HG02588 (cell line): ENCODE measurements at regions not wholly inside any gene's neighbourhood (a gene's known extent, or its start where the extent isn't known, plus 50 kb on each side); places are given as distances from the start of the nearest gene placed in this dataset.
"Not testable (repeated sequence)": the region's sequence is repeated elsewhere in the genome, so short reads cannot be mapped to it uniquely, and the experiment has no call there.

Experiments used
- ATAC-seq: cut with Tn5 transposase; IDR thresholded peaks from one replicate; pipeline ENCODE4 v1.9.1; 2021; ENCODE audit warnings: mild to moderate bottlenecking, moderate library complexity; ENCODE audit not compliant: unreplicated experiment

DNA sequence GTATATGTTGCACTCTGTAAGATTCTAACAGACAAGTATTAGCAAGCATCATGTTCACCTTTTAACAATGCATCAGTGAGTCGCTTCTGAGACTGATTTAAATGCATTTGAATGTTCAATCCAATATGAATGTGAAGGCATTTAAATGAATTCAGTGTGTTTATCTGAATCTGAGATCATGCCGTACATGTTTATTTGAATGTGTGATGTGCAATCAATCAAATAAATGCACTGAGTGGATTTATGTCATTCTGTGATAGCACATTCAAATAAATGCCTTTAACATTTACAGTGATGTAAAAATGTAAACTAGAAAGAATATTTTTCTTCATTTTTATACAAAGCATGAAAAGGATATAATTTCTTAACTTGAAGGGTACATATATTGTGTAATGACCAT lies 1063.5 kb upstream of the NUDT12 start:
- ATAC-seq, result no peak

DNA sequence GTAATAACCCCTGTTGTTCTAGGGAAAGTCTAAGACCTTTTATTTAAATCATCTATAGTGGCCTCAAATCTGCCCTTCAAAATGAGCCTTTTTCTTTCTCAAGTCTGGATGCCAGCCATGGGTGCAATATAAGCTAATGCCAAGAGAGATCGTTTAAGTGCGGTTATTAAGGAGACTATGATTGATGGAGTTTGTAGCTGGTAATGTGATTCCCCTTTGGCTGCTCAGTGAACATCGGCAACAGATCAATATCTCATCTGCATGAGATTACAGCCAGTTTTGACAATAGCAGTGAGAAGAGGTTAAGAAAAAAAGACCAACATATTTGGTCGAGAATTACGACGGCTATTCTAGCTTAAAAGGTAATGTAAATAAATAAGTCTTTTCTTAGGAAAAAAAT lies 1049.4 kb upstream of the NUDT12 start:
- no peak for ATAC-seq

DNA sequence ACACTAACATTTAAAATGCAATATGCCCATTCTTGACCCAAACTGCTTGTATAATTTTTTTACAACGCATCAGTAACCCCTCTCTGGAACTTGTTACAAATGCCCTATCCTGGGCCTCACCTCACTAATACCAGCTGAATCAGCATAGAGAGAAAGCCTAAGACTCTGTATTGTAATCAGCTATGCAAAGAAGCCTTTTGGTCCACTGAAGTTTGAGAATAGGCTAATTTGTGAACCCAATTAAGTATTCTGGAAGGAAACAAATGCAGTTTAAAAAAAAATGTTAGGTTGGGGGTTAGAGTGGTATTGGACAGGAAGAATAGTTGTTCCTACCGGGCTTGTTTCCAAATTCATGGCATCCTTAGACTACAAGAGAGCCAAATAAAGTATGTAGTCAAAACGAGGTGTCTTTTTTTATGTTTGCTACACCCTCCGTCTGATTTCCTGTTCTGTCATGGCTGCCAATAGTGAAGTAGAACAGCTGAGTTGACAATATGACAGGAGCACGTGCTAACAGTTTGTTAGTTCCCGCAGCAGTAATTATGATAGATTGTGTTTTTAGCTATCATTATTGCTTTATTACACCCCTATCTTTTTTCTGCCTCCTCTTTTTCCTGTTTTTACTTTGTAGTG lies 1048.7 kb upstream of the NUDT12 start:
- ATAC-seq, result no peak

DNA sequence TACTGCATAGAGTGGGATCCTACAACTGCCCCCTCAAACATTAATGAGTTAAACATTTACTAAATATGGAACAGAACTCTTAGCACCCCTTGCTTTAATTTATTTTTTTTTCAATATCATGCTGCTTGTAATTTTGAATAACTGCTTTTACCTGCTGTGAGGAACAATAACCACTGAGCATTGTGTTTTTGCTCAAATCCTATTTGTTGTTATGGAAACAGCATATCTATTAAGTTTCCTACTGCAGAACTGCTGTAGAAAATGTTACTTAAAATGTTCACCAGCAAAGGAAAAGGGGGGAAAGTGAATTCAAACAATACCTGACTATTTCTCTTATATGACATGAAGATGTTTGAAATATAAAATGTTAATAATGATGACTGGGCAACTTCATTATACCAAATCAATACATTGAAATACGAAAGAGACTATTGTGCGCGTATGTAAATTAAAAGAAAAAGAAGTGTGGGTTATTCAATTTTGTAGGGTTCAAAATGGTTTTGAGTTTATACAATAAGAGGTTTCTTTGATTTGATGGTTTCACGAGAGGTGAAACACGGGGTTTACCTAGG lies 1043.8 kb upstream of the NUDT12 start:
- no peak for ATAC-seq

DNA sequence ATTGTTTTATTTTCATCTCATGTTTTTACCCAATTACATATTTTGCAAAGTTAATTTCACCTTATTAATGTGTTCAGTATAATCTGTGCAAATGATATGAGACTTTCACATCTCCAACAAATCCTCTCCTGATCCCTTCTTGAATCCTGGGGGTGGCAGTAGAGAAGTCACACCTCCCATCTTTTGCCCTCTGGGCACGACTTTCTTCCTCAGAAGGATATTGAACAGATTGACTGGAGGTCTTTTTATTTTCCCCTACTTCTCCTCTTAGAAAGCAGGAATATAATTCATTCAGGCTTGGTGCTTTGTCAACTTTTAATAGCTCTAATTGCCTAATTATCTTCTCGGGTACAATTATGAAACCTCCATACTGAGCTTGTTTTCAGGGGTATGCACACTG lies 1037.1 kb upstream of the NUDT12 start:
- ATAC-seq, result no peak

DNA sequence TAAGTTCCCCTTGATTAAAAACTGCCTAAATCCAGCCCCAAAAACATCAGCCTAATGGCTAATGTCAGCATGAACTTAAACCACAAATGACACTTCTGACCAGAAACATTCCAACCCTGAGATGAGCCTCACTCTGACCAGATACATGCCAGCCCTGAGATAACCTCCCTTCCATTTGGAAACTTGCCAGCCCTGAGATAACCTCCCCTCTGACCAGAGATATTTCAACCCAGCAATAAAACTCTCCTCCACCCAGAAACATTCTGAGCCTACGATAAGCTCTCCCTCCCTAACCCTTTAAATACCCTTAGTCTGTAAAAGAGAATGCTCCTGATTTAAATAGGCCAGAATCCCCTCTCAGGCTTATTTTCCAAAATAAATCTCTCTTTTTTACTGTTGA lies 1035.7 kb upstream of the NUDT12 start:
- ATAC-seq, result no peak

DNA sequence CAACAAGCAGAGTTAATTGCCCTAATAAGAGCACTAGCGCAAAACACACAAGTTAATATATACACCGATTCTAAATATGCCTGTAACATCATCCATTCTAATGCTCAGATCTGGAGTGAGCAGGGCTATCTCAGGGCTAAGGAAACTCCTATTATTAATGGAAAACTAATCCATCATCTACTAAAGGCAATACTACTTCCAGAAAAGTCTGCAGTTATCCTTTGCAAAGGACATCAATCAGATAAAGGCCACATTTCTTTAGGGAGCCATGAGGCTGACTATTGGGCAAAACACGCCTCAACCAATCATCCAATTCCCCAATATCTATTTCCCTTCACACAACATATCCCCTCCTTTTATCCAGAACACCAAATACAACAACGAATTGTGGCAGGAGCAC lies 1032.3 kb upstream of the NUDT12 start:
- no peak for ATAC-seq

DNA sequence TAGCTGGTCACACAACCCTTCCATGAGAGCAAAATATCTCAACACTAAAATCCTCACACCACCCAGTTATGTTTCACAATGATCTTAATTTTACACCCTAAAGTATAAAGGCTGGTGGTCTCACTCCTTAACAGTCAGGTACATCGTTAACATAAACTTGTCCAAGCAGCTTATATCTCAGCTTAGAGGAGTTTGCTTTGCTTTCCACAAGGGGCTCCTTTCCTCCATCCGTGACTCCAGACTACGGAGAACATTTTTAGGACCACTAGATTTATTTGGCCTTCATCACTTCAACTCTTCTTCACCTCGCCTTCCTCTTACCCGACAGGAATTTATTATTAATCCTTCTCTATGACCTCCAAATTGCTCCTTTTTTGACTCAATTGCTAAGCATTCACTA lies 1014.1 kb upstream of the NUDT12 start:
- ATAC-seq, result no peak

DNA sequence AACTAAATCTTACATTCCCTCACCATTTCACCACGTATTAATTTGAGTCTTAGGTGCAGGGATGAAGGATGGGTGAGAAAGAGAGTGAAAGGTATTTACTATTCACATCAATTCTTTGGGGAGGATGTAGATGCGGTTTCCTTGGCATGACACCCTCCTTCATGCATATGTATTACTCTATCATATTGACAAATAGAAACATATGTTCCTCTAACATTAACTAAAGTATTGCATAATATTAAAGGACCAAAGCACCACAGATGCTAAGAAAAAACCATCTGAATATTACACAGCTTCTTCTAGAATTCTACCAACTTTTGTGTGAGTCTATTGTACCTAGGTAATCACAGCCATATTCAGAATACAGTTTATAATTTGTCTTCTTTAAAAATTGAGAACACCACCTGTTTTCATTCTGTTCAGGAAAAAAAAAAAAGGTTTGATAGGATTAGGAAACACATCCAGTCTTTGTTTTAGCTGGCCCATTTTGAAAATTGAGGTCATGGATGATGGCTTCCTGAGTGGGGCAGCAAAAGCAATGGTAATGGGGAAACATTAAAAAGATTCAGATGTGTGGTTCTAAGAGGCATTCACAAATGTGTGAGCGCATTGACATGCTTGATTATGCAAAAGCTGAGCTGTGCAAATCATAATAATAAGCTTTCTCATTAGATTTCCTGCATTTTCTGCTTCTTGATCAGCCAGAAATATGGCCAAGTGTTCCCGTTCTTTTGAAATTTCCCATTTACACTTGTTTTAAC lies 1011.5 kb upstream of the NUDT12 start:
- no peak for ATAC-seq

DNA sequence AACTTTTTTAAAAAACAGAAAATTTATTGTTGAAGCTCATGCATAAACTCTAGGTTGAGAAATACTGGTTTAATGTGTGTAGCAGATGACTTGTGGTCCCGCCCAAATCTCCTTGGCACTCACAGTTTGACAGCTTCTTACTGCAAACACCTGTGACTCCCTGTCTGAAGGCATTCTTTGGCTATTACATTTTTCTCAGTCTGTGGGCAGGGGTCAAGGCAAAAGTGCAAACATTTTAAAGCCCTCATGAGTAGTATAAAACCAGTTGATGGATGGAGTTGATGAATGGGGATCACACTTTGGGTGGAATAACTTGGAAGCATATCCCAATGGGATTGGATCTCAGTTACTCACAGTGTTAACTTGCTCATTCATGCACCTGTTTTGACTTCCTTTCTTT lies 1007.0 kb upstream of the NUDT12 start:
- no peak for ATAC-seq

DNA sequence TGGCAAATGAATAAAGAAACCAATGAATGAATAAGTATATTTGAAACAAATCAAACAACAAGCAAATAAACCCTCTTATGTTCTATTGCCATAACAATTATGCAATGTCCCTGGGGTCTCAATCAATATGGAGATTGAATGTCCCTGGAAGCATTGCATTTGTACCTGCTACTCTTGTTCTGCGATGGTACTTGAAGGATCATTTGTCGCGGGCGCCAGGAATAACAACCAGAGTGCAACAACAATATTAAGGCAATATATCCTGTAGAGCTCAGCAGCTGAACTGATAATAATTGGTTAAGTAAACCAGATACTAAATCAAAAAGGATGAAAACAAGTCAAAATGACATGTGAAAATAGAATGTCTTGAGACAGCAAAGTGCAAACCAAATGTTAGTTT lies 1001.9 kb upstream of the NUDT12 start:
- ATAC-seq, result no peak

DNA sequence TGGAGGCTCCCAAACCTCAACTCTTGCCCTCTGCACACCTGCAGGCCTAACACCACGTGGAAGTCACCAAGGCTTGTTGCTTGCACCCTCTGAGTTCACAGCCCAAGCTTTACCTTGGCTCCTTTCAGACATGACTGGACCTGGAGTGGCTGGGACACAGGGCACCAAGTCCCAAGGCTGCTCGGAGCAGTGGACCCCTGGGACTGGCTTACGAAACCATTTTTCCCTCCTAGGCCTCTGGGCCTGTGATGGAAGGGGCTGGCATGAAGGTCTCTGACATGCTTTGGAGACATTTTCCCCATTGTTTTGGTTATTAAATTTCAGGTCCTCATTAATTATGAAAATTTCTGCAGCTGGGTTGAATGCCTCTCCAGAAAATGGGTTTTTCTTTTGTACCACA lies 994.4 kb upstream of the NUDT12 start:
- ATAC-seq, result no peak

DNA sequence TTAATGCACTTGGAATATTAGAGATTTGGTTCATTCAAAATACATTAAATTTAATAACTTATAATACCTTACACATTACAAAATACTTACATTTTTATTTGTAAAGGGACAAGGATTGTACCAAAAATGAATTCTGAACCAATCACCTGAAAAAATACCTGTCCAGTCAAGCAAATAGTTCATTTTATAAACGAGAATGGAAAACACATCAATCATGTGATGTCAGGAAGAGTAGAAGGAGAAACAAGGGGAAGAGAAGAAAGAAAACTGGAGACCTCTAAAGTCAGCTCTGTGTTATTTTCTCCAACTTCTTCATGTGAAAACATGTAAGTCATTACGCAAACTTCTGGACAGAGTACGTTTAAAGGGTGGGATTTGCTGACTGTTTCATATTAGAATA lies 989.0 kb upstream of the NUDT12 start:
- ATAC-seq, result no peak

DNA sequence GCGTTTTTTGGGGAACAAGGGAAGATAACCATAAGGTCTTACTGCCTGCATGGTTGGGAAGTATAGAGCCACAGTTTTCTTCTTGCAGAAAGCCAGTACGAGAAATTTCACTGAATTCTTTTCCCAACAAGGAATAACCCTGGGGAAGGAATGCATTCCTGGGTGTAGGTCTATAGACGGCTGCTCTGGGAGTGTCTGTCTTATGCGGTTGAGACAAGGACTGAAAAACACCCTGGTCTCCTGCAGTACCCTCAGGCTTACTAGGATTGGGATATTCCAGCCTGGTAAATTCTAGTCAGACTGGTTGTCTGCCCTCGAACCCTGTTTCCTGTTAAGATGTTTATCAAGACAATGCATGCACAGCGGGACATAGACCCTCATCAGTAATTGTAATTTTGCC lies 984.3 kb upstream of the NUDT12 start:
- not testable (repeated sequence) for ATAC-seq

DNA sequence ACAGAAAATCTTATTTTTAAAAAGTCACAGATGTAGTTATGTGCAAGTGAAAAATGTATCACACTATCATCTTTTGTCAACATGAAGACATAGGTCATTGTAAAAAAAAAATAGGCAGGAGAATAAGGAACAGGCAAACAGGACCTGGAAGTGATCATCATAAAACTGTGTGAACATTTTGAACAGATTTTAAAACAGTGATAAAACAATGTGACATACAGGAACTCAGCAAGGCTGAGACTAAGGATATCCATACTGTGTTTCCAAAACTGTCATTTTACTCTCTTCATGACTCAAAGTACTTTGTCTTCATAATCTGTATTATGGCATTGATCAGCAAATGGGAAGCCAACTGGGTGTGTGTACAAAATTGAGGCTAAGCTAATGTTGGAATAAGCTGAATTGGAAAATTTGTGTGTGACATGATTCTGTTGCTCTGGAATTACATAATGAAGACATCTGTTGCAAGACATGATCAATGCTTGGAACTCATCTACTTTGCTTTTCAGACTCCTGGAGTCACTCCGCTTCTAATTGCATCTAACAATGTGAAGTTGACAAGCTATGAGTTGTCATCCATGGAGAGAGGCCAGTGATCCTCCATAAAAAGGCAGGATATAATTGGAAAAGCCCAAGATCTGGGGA lies 978.7 kb upstream of the NUDT12 start:
- no peak for ATAC-seq

DNA sequence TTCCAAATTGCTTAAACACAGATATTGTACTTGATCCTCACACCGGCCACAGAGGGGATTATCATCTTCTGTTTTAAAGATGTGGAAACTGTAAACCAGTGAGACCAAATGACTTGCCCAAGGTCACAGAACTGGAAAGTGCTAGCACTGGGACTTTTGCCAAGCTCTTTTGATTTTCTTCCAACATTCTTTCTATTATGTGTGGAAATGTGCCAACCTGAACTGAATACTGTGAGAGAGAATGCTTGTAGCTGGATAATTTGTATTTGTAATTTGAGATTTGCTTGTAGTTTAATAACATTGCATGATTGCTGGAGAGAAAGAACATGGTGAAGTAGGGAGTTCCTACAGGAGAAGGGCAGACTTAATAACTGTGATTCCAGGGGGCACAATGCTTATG lies 977.9 kb upstream of the NUDT12 start:
- no peak for ATAC-seq

DNA sequence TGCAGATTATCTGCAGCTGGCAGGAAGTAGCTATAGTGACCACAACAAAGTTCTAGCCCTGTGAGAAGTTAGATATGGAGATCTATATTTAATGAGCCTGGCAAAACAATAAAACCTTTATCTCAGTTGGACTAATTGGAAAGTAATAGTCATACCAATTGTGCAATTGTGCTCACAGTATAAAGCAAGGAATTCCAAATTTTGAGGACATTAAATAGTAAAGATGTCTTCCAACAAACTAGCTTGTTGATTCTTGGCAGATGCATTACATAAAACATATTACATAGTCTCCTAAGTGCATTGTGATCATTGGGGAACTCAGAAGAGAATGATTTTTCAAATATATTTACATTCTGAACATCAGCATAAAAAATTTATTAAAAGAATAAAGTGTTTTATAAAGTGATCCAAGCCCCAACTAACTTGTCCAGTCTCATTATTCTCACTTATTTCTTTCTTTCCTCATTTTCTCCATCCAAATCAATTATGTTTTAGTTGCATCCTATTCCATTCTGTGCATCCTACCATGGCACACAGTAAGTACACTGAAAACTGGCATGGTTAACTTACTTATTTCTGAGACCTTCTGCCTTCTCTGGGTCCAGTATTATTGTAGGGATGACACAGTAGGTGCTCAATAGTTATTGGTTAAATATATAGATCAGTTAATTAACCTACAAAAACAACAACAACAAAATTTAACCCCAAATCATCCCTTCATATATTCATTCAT lies 977.2 kb upstream of the NUDT12 start:
- ATAC-seq, result no peak

DNA sequence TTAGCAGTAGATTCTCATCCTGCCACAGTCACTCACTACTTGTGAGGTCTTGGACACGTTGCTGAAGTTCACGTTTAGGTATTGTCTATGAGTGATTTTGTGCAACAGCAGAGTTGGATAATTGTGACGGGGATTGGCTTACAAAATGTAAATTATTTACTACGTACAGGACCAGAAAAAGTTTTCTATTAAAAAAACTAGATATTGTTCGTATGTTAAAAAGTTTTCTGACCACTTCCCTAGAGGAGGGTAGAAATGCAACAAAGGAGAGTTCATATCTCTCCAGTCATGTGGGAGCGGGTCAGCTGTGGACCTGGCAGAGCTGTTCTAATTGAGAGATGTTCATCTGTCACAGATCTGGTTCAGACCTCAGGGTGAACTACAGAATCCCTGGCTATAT lies 976.1 kb upstream of the NUDT12 start:
- ATAC-seq, result no peak

DNA sequence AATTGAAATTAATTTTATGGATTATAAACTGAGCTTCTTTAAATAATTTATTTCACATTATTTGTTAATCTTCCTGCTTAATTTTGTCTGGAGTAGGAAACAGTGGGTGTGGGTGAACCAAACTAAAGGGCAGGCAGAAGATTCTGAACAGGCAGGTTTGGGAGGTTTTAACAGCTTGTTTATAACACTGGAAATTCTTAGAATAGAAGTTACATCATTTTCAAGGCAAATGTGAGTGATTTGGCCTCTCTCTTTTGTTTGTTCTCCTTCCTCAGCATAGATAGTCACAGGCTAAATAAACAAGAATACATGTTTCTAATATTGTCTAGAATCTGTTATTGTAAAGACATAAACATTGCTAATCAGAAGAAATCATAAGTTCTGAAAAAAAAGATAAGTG lies 970.9 kb upstream of the NUDT12 start:
- ATAC-seq, result no peak

DNA sequence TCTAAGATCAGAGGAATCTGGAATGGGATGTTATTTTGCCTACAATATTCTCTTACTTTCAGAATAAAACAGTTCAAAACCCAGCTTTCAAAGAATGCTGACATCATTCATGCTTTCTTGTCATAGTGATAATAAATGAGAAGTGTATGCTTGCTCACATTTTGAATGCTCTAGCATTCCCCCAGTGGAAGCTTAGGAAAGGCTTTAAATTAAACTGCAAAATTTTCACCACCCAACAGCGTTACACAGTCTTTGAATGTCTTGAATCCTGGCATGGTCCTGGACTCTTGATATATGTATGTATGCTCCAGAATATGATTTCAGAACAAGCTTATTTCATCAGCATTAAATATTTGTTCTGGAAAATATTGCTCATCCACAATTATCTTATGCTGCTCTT lies 964.3 kb upstream of the NUDT12 start:
- no peak for ATAC-seq

DNA sequence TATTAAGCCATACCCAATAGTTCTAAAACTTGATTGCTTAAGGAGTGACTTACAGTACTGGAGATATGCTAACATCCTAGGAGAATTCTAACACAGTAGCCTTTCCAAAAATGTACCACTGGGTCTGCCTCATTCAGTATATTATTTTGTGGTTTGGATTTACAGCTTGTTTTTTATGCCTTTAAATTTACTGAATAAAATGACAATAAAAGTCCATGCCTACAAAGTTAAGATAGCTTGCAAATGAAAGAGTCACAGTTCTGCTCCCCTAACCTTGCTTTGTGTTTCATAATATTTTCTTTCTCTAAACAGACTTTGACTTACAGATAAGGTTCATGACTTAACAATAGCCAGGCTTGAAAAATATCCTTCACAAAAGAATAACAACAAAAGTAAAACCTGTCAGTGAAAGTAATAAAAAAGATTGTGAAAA lies 951.1 kb upstream of the NUDT12 start:
- no peak for ATAC-seq
